ENCODE measurements at regions not wholly inside any gene's neighbourhood (a gene's known extent, or its start where the extent isn't known, plus 50 kb on each side); places are given as distances from the start of the nearest gene placed in this dataset.

DNA sequence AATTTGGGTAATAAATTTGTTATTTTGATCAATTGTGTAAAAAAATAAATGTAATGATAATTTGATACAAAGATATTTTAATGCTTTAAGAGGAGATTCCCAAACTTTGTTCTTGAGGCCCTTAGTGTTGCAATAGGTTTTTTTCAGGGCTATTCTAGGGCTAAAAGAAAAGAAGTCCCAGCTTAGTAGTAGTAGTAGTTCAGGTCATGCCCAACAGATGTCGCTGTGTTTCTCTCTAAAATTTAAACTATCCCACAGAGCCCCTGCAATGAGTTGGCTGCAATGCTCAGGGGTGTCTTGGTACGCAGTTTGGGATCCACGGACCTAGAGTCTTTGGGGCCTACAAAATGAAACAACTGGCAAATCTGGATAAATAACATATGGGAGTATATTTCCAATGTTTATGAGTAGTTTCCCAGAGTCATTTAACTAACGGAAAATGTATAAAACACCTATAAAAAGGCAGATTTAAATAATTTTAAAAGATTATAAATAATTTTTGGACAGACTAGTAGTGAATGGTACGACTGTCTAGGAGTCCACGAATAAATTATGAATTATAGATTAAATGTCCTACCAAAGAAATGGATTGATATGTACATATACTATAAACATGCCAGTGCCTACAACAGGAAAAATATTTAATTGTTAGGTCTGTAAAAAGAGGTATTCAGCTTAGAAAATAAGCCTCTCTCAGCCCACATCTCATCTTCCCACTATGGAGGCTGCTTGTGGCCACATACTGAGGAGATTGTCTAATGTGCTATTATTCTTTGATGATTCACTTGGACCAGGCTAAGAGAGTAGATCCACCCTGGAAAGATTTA is 228.5 kb upstream of the PMFBP1 start:
- no peak for DNase-seq

DNA sequence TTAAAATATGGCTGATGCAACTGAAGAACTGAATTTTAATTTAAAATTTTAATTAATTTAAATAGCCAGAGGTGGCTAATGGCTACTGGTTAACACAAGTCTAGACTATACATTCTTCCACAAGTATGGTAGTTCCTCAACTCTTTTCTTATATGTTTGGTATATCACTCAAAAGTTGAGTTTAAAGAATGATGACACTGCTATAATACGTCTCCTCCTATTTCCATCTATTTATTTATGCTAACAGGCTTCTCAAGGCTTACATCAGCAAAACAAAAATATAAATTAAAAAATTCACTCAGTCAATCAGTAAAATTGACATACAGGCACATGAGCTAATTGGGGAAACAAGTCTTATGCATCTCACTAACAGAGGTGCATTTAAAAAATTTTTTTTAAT is 227.9 kb upstream of the PMFBP1 start:
- no peak for DNase-seq

DNA sequence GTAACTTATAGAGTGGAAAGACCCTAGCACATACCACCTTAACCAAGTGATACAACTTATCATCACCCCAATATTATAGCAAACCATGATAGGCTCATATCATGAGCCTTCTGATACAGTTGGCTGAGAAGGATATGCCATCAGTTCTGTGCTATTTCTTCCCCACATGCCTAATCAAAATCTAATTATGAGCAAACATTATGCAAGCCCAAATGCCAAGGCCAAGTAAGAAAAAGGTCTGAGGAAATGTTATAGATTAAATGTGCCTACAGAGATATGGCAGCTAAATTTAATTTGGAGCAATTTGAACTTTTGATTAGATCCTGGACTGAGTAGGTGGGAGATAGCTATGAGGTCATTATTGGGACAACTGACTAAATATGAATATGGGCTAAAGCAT is 225.9 kb upstream of the PMFBP1 start:
- no peak for DNase-seq

DNA sequence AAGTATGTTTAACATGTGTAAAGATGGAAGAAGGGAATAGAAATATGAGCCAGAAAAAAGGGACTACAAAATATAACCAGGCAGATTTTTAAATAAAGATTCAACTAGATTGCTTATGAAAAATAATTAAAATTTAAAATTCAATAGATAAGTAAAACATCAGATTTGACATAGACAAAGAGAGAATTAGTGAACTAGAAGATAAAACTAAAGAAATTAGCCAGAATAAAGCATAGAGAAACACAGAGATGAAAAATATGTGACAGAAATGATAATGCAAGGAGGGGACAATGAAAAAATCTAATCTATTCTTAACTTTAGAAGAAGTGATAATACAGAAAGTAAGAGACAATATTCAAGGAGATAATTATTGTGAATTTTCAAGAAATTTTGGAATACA is 222.6 kb upstream of the PMFBP1 start:
- DNase-seq: no peak

DNA sequence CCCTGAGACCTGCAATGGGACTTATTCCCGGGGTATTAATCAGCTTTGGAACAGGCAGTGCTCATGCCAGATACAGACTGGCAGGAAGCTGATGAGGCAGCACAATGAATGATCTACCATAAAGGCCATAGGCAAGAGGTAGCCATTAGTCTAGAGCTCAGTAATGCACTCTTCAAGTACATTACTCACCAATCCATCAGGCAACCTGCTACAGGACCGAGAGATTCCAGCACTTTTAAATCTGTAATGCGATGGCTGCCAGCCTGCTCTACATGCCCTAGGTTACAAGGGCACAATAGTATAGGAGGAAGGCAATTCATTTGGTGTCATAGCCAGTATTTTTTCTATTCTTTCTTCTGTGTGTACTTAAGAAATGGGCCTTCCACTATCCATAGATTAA is 217.8 kb upstream of the PMFBP1 start:
- DNase-seq: no peak

DNA sequence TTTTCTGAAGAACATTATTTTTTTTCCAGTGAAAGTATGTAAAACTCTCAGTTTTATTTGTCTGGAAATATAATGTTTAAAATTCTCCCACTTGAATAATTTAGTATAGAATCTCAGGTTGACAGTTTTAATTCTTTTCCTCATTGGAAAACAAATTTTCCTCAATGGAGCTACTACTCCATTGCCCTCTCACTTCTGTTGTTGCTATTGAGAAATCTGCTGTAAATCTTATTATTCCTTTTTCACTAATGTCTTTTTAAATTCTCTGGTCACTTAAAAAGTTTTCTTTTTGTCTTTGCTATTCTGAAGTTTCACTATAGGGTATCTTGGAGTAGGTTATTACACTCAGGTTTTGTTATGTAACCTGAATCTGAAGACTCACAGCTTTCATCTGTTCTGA is 216.1 kb upstream of the PMFBP1 start:
- DNase-seq: no peak

DNA sequence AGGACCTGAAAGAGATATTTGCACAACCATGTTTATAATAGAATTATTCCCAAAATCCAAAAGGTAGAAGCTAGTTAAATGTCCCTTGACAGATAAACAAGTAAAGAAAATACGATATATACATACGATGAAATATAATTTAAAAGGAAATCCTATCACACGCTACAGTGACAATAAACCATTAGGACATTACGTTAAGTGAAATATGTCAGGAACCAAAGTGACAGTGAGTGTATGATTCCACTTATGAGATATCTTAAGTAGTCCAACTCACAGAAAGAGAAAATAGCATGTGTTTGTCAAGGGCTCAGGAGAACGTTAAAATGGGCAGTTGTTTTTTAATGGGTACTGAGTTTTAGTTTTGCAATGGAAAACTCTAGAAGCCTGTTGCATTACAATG is 212.7 kb upstream of the PMFBP1 start:
- DNase-seq: no peak

DNA sequence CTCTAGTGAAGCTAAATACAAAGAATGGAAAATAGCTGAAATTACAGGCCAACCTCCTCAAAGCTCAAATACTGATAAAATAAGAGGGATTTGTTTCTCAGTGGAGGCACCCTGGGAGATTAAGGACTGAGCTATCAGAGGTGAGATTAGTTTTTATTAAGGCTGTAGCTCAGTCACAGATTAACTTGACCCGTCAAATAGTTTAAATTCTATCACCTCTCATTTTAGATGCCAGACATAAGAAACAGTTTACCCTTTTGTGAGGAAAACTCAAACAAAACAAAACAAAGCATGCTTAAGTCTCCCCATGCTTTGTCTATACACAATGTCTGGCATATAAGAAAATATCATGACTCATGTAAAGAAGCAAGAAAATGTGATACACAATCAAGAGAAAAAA is 208.3 kb upstream of the PMFBP1 start:
- no peak for DNase-seq

DNA sequence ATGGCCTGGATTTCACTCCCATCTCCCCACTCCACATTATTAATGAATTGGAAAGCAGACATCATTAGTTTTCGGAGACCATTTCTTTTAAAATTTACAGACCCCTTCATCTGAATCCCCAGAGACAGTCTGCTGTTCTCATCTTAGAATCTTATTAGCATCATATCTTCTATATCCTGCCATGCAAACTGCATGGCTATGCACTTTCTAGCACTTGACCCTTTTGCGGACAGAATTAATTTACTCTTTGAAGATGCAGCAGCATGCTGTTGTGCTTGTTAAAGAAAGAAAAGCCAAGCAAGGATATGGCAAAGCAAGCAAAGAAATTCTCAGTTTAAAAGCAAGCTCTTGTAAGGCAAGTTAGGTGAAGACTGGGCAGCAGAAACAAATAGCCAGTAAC is 201.2 kb upstream of the PMFBP1 start:
- no peak for DNase-seq

DNA sequence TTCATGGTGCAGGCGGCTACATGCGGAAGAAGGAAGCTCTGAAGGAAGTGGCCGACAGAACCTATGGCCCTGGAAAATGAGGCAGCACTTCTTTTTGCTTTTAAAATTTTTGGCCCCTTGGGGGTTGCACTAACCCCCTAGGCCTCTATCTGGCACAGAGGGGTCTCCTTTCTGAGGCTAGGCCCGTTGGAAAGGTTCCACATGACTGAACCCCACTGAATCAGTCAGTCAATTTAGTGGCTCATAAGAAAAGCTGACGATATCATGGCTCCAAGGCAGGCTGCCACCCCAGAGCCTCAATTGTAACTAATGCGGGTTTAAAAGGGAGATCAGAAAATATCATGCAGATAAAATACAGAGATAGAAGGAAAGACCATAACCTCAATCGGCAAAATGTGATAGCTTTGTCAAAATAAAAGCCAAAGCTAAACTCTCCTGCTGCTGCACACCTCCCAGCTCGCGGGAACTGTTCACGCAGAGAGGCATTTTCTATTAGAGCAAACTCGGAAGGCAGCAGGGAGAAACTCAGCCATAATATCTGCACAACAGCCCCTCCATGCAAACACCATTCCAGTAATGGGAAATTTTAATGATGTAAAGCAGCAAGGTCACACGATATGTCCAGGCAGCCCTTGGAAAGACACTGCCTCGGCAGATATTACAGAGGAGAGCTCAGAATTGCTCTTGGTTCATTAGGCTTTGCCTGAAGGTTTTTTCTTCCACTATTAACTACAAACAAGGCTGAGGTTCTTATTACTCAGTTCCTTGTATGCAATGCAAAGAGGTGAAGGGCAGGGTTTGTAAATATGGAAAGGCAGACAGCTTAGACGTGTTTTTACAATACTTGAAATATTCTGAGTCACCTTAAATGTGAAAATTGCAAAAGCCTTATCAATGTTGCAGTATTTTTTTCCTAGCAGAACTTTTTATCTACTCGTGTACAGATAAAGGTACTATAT is 200.4 kb upstream of the PMFBP1 start:
- no peak for DNase-seq

DNA sequence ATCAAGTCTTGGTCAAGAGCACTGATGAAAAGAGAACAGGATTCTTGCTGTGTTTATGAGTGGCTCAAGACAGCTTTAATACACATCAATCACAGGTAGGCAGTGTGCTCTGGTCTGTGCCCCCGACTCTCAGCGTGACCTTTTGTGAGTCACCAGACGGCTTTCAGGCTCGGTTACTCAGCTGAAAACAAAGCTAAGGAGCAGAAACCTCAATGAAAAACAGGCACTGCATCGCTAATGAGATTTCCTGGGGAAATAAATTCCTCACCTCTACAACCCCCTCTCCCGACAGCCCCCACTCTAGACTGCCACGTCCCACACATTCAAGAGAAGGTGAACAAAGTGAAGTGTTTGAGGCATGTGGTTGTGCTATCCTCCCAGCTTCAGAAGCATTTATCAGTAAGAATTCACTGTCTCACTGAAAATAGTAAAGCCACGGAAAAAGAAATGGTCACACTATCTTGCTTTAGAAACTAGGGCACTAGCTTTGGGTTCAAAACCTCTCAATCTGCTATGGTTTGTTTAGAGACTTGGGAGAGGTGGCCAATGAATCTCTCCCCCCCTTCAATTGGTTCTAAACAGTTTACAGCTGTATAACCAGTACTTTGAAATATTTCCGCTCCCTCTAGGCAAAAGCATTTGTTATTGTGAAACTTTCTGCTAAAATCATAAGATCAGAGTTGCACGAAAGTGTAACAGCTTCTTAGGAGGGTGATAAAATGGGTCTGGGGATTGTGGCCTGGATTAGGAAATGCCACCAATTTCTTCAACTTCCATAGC is 199.5 kb upstream of the PMFBP1 start:
- DNase-seq: no peak

DNA sequence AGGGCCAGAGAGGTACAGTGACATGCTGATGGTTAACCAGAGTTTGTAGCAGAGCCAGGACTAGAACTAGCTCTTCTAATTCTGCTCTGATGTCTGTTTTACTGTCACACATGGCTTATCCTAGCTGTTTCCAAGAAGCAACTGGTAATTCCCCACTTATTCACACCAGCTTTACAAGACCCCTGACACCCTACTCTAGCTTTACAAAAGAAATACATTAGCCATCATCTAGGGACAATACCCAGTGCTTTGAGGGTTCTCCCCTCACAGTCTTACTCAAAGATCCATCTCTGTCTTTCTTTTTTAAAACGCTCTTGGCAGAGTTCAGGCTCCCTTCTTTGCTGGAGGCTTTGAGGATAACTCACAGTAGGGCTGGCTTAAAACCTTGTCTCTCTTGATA is 197.3 kb upstream of the PMFBP1 start:
- DNase-seq: no peak

DNA sequence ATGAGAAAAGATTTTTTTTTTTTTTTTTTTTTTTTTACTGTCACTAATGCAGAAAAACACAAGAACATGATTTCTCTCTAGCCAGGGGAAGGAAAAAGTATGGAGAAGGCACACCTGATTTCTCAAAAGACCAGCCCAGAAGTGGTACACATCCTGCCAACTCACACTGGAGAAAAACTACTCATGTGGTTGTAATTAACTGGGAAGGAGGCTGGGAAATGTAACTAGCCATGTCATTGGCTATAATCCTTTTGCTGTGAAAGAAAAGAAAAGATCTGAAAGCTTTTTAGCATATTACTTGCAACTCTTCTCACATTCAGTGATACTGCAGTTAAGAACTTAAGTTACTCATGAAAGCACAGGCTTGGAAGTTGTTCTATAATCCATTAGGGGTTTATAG is 195.9 kb upstream of the PMFBP1 start:
- DNase-seq: no peak

DNA sequence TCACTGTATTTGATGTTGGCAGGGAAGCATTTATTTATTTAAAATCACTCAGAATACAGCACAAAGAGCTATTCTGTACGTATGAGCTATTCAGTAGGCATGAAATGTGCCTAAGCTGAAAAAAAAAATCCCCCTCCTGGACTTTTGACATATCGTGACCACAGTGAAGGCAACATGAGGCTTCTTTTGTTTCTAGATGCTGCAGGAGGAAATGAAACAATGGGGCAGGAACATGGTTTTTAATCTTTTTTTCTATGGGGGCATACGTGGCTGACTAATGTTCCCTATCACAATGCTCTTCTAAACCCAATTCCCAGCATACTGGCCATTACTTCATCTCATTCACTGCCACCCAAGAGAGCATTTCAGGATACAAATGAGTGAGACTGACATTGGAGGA is 191.0 kb upstream of the PMFBP1 start:
- DNase-seq: no peak

DNA sequence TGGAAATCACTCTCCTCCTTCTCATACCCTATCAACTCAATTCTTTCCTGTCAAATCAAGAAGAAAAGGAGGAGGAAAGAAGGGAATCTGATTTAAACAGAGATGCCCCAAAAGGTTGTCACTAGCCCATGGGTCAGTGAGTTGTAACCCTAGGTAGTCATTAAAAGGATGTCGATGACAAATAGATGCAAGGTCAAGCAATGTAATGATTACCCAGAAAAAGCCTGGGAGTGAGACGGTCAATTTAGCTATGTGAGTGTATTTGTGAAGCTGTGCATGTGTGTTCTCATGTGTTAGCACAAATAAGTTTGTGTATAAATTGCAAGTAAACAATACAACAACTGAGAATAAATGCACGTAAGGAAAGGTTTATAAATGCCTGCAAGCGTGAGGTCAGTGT is 190.5 kb upstream of the PMFBP1 start:
- no peak for DNase-seq

DNA sequence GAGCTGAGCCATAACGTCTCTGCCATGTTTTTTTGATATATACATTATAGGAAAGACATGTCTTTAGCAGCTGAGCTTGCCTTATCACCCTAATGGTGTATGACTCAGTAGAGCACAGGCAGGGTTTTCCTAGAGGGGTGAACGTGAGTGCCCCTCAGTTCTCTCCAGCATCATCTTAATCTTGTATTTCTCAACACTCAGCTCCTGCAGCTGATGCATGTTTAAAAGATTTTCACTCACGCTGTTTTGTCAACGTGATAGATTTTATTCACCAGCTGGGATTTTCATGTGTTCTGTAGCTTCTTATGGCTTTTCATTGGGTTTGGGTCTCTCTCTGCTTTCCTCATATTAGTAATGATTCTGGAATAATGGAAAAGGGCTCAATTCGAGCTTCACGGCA is 186.0 kb upstream of the PMFBP1 start:
- no peak for DNase-seq

DNA sequence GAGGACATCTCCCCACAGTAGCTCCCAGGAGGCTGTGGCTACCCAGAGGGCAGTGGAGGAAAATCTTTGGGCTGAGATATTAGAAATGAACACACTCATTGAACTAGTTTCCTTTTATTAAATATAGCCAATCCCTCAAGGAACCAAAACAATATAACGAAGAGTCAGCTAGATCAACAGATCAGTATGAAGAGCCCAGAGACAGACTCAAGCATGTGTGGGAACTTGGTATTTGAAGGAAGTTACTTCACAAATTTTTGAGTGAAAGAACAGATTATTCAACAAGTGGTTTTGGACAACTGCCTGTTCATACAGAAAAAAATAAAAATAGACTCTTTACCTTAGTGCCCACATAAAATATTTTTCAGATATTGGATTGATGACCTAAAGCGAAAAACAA is 183.6 kb upstream of the PMFBP1 start:
- no peak for DNase-seq

DNA sequence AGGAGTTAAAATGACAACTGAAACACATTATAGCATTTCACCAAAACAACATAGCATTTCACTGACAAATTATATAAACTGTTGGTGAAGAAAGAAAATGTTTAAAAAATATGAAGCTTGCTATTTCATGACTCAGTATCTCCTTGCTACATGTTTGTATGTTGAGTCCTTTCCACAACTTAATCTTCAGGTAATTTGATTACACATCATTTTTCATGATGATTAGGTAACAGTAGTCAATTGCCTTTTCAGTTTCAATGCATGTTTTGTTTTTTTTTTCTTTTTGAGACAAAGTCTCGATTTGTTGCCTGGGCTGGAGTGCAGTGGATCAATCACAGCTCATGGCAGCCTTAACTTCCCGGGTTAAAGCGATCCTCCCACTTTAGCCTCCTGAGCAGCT is 177.8 kb upstream of the PMFBP1 start:
- no peak for DNase-seq

DNA sequence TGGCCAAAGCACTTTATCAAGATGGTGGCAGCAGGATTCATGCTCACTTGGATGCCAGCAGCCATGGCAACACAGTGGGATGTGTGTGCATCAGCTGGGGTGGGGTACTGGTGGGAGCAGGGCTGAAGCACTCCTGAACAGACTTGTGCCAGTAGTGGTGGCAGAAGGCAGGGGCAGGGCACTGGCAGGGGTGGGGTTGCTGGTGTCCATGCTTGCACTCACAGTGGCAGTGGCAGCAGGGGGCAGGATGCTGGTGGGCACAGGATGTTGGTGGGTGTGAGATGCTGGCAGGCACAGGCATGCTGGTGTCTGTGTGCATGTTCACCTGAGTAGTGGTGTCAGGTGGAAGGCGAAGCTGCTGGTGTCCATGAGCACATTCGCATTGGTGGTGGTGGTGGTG is 161.0 kb upstream of the PMFBP1 start:
- DNase-seq: no peak

DNA sequence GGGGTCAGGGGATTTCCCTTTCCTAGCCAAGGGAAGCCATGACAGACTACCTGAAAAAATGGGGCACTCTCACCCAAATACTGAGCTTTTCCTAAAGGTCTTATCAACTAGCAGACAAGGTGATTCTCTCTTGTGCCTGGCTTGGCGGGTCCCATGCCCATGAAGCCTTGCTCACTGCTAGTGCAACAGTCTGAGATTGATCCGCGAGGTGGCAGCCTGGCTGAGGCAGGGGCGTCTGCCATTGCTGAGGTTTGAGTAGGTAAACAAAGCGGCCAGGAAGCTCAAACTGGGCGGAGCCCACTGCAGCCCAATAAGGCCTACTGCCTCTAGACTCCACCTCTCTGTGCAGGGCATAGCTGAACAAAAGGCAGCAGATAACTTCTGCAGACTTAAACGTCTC is 152.6 kb upstream of the PMFBP1 start:
- DNase-seq: no peak

DNA sequence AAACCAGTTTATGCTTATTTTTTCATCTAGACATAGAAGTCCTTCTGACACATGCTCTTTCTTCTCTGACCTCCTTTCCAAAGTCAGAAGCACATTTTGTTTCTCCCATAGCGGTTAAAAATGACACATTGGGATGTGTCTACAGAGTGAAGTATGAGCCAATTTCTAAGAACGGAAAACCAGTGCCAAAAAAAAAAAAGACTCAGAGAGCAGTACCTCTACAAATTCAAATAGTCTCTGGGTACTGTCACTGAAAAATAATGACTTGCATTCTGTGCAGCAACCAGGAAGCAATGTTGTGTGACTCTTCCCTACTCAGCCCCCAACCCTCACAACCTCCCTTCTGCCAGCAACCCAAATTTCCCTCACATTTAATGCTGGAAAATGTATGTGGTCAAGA is 145.5 kb upstream of the PMFBP1 start:
- DNase-seq: no peak

DNA sequence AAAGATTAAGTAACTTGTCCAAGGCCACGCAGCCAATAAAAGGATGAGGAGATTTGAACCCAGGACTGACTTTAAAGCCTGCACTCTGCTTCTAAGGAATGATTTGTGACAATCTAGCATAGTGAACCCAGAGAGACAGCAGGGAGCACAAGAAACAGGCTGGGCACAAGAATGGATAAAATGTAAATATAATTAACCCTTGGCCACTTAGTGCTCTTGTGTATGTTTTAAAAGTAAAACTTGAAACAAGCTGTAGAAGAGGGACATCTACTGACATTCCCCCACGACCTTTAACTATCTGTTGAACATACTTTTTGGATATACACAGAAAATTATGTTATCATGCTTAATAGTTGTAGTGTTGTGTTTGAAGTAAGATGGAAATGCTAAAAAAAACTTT is 141.9 kb upstream of the PMFBP1 start:
- no peak for DNase-seq

DNA sequence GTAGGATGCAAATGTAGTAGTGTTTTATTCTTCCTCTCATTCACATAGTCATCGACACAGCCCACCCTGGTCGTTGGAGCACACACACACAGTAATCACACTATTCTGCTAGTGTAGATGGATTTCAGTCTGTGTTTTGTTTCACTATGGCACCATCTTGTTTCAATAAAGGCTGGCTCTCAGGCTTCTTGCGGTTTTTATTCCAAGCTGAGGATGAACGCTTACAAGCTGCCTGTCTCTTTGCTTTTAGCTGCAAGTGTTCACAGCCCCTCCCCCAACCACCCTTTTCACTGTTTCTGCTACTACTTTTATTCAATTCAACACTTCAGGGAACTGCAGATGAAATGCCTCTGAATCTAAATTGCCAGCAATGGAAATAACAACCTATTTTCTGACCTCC is 140.9 kb upstream of the PMFBP1 start:
- no peak for DNase-seq

DNA sequence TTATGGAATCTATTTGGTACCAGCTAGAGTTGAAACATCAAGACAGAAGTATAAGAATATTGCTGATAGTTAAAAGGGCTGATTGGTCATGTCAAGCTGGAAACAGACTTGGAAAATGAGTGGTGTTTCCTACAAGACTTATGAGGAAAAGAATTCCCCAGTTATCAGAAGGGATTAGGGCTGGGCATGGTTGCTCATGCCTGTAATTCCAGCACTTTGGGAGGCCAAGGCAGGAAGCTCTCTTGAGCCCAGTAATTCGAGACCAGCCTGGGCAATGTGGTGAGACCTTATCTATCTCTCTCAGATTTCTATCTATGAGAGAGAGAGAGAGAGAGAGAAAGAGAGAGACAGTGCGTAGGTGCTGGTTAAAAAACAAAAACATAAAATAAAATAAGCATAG is 139.5 kb upstream of the PMFBP1 start:
- DNase-seq: no peak
